Hepatic stellate cell (primary cell): ENCODE measurements at regions not wholly inside any gene's neighbourhood (a gene's known extent, or its start where the extent isn't known, plus 50 kb on each side); places are given as distances from the start of the nearest gene placed in this dataset.

Experiments used
- DNase-seq: peaks from one replicate; pipeline ENCODE4 v3.0.0; 2011; ENCODE audit warnings: low spot score

GRCh38 chr1:55610203-55610602, 395.0 kb upstream of the USP24 start:
- peak; percentile 7 for DNase-seq

GRCh38 chr1:55609630-55610029, 394.5 kb upstream of the USP24 start:
- no peak for DNase-seq

GRCh38 chr1:55605155-55605554, 390.0 kb upstream of the USP24 start:
- no peak for DNase-seq

- no peak for DNase-seq
Observed at GRCh38 chr1:55604749-55605148, 389.6 kb upstream of the USP24 start.

GRCh38 chr1:55604179-55604578, 389.0 kb upstream of the USP24 start:
- DNase-seq = no peak

- no peak for DNase-seq
Observed at GRCh38 chr1:55600242-55600641, 385.1 kb upstream of the USP24 start.

GRCh38 chr1:55597910-55598309, 382.7 kb upstream of the USP24 start:
- no peak for DNase-seq

GRCh38 chr1:55594701-55595100, 379.5 kb upstream of the USP24 start:
- no peak for DNase-seq

GRCh38 chr1:55593298-55593697, 378.1 kb upstream of the USP24 start:
- DNase-seq = no peak

- DNase-seq = no peak
Observed at GRCh38 chr1:55592122-55592521, 377.0 kb upstream of the USP24 start.

GRCh38 chr1:55589671-55590297, 374.6 kb upstream of the USP24 start:
- DNase-seq = no peak

- DNase-seq = no peak
Observed at GRCh38 chr1:55588309-55588708, 373.1 kb upstream of the USP24 start.

- no peak for DNase-seq
Observed at GRCh38 chr1:55586771-55587170, 371.6 kb upstream of the USP24 start.

- no peak for DNase-seq
Observed at GRCh38 chr1:55585402-55585792, 370.2 kb upstream of the USP24 start.

GRCh38 chr1:55584526-55585401, 369.6 kb upstream of the USP24 start:
- DNase-seq = no peak

- no peak for DNase-seq
Observed at GRCh38 chr1:55582084-55582483, 366.9 kb upstream of the USP24 start.

- DNase-seq = peak; percentile 56
Observed at GRCh38 chr1:55580845-55581332, 365.7 kb upstream of the USP24 start.

- no peak for DNase-seq
Observed at GRCh38 chr1:55579332-55580001, 364.3 kb upstream of the USP24 start.

GRCh38 chr1:55578646-55579045, 363.5 kb upstream of the USP24 start:
- DNase-seq = no peak

GRCh38 chr1:55575571-55576279, 360.6 kb upstream of the USP24 start:
- DNase-seq = no peak

- DNase-seq = no peak
Observed at GRCh38 chr1:55574691-55575225, 359.6 kb upstream of the USP24 start.
